HepG2 (cell line): ENCODE measurements at regions not wholly inside any gene's neighbourhood (a gene's known extent, or its start where the extent isn't known, plus 50 kb on each side); places are given as distances from the start of the nearest gene placed in this dataset.

Source experiments
- ARID3A ChIP-seq: IDR thresholded peaks from 2 replicates; pipeline ENCODE4 v1.6.1; 2012; ENCODE audit warnings: low read depth, low read length, improper control_type of control experiment
- CENPX ChIP-seq: sonication (generic); formaldehyde crosslinking; IDR thresholded peaks from 2 replicates; pipeline ENCODE4 v1.9.0; 2021; ENCODE audit warnings: mild to moderate bottlenecking, missing genetic modification reagents, moderate library complexity
- ESRRA ChIP-seq: sonication (generic); formaldehyde crosslinking; IDR thresholded peaks from 2 replicates; pipeline ENCODE4 v1.5.1; 2020; ENCODE audit warnings: mild to moderate bottlenecking, low read depth, missing genetic modification reagents
- RXRA ChIP-seq: sonication (generic); formaldehyde crosslinking; IDR thresholded peaks from 2 replicates; pipeline ENCODE4 v1.5.1; 2020; ENCODE audit warnings: missing genetic modification reagents
- SCMH1 ChIP-seq: sonication (generic); formaldehyde crosslinking; IDR thresholded peaks from 2 replicates; pipeline ENCODE4 v1.9.0; 2021; ENCODE audit warnings: missing genetic modification reagents, mild to moderate bottlenecking, borderline replicate concordance
- SETDB1 ChIP-seq: sonication (generic); formaldehyde crosslinking; IDR thresholded peaks from 2 replicates; pipeline ENCODE4 v1.5.1; 2020; ENCODE audit warnings: missing genetic modification reagents, mild to moderate bottlenecking, borderline replicate concordance
- THAP7 ChIP-seq: sonication (generic); formaldehyde crosslinking; IDR thresholded peaks from 2 replicates; pipeline ENCODE4 v1.8.1; 2023; ENCODE audit warnings: mild to moderate bottlenecking, missing genetic modification reagents
- THYN1 ChIP-seq: sonication (generic); formaldehyde crosslinking; IDR thresholded peaks from 2 replicates; pipeline ENCODE4 v1.8.1; 2023; ENCODE audit warnings: low read depth, mild to moderate bottlenecking, moderate library complexity, missing genetic modification reagents, borderline replicate concordance
- TMF1 ChIP-seq: sonication (generic); formaldehyde crosslinking; IDR thresholded peaks from 2 replicates; pipeline ENCODE4 v1.8.1; 2022; ENCODE audit warnings: low read depth, missing genetic modification reagents
- ZFP62 ChIP-seq: sonication (generic); formaldehyde crosslinking; IDR thresholded peaks from 2 replicates; pipeline ENCODE4 v1.4.0; 2020; ENCODE audit warnings: missing genetic modification reagents
- ZNF121 ChIP-seq: sonication (generic); formaldehyde crosslinking; IDR thresholded peaks from 2 replicates; pipeline ENCODE4 v1.5.0; 2020; ENCODE audit warnings: mild to moderate bottlenecking, missing genetic modification reagents
- ZNF180 ChIP-seq: sonication (generic); formaldehyde crosslinking; IDR thresholded peaks from 2 replicates; pipeline ENCODE4 v1.4.0; 2020; ENCODE audit warnings: low read depth, missing genetic modification reagents, borderline replicate concordance
- ZNF274 ChIP-seq: sonication (generic); formaldehyde crosslinking; IDR thresholded peaks from 2 replicates; pipeline ENCODE4 v1.5.1; 2020; ENCODE audit warnings: mild to moderate bottlenecking, missing genetic modification reagents
- ZNF317 ChIP-seq: sonication (generic); formaldehyde crosslinking; IDR thresholded peaks from 2 replicates; pipeline ENCODE4 v1.5.0; 2020; ENCODE audit warnings: mild to moderate bottlenecking, missing genetic modification reagents
- ZNF703 ChIP-seq: sonication (generic); formaldehyde crosslinking; IDR thresholded peaks from 2 replicates; pipeline ENCODE4 v1.5.1; 2020; ENCODE audit warnings: missing genetic modification reagents, mild to moderate bottlenecking, moderate library complexity, borderline replicate concordance
- ZNF704 ChIP-seq: sonication (generic); formaldehyde crosslinking; IDR thresholded peaks from 2 replicates; pipeline ENCODE4 v1.8.1; 2023; ENCODE audit warnings: mild to moderate bottlenecking, inconsistent platforms, moderate library complexity, missing genetic modification reagents, borderline replicate concordance
- TF ChIP-seq, protein P1 (sequence below): sonication (generic); formaldehyde crosslinking; conservative IDR thresholded peaks from 2 replicates; pipeline ENCODE4 v1.8.0; 2022; ENCODE audit warnings: missing genetic modification reagents
- TF ChIP-seq, protein P2 (sequence below): IDR thresholded peaks from 2 replicates; pipeline ENCODE4 v1.6.1; 2016; ENCODE audit warnings: low read depth, missing genetic modification reagents, missing compliant biosample characterization

DNA sequence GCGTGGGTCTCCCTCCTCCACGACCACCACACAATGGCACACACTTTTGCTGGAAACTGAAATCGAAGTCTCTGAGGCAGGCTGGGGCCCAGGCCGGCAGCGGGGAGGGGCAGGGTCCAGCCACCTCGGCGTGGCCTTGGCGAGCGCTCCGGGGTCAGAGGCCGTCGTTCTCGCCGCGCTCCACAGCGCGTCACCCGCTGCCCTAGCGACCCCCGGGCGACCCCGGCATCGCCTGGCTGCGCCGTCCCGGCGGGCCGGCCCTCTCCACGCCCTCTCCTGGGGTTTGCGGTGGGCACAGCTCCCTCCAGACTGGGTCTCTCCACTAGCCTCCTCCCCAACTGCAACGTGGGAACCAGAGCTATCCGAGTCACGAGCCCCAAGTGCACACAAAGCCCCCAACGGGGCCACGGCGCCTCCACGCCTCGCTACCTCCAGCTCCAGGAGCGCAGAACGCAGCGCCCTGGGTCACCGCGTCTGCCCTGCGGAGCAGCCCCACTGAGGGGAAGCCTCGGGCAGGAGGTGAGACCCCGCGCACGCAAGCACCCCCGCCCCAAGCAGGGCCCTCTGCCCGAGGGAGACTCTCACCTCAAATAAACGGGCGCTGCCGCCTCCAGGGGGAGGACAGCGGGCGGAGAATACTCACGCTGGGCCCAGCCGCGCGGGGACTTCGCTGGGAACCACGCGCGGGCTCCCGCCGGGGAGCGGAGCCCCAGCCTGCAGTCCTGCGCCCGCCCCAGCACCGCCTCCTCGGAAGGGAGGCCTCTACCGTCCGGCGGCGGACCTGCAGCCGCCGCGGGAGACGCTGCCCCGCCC, 134.0 kb upstream of the BARHL2 start (continued):
- no peak for TF ChIP-seq ARID3A
- no peak for TF ChIP-seq CENPX
- 0 out of 2 replicates have a peak, but pooled peaks have one; percentile 20 for TF ChIP-seq RXRA (CRISPR knock-in tag)
- no peak for TF ChIP-seq ZNF317 (CRISPR knock-in tag)
- no peak; the same call in 1 of the 2 replicates for TF ChIP-seq ZNF274 (CRISPR knock-in tag)
- no peak for TF ChIP-seq SETDB1 (CRISPR knock-in tag)
- TF ChIP-seq ZNF180, result no peak
- peak; percentile 14; the same call in 1 of the 2 replicates for TF ChIP-seq ZNF121 (CRISPR knock-in tag)
- TF ChIP-seq TMF1 (CRISPR knock-in tag), result no peak; the same call in 1 of the 2 replicates
- TF ChIP-seq ZFP62 (CRISPR knock-in tag), result no peak
- TF ChIP-seq, protein P1, sequence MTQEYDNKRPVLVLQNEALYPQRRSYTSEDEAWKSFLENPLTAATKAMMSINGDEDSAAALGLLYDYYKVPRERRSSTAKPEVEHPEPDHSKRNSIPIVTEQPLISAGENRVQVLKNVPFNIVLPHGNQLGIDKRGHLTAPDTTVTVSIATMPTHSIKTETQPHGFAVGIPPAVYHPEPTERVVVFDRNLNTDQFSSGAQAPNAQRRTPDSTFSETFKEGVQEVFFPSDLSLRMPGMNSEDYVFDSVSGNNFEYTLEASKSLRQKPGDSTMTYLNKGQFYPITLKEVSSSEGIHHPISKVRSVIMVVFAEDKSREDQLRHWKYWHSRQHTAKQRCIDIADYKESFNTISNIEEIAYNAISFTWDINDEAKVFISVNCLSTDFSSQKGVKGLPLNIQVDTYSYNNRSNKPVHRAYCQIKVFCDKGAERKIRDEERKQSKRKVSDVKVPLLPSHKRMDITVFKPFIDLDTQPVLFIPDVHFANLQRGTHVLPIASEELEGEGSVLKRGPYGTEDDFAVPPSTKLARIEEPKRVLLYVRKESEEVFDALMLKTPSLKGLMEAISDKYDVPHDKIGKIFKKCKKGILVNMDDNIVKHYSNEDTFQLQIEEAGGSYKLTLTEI (CRISPR knock-in tag), result no peak
- no peak for TF ChIP-seq THAP7
- no peak for TF ChIP-seq THYN1 (CRISPR knock-in tag)
- TF ChIP-seq SCMH1 (CRISPR knock-in tag), result no peak
- TF ChIP-seq ESRRA (CRISPR knock-in tag), result peak; percentile 58; the same call in 1 of the 2 replicates
- no peak for TF ChIP-seq ZNF703 (CRISPR knock-in tag)
- TF ChIP-seq ZNF704 (CRISPR knock-in tag), result peak; percentile 62
- TF ChIP-seq, protein P2, sequence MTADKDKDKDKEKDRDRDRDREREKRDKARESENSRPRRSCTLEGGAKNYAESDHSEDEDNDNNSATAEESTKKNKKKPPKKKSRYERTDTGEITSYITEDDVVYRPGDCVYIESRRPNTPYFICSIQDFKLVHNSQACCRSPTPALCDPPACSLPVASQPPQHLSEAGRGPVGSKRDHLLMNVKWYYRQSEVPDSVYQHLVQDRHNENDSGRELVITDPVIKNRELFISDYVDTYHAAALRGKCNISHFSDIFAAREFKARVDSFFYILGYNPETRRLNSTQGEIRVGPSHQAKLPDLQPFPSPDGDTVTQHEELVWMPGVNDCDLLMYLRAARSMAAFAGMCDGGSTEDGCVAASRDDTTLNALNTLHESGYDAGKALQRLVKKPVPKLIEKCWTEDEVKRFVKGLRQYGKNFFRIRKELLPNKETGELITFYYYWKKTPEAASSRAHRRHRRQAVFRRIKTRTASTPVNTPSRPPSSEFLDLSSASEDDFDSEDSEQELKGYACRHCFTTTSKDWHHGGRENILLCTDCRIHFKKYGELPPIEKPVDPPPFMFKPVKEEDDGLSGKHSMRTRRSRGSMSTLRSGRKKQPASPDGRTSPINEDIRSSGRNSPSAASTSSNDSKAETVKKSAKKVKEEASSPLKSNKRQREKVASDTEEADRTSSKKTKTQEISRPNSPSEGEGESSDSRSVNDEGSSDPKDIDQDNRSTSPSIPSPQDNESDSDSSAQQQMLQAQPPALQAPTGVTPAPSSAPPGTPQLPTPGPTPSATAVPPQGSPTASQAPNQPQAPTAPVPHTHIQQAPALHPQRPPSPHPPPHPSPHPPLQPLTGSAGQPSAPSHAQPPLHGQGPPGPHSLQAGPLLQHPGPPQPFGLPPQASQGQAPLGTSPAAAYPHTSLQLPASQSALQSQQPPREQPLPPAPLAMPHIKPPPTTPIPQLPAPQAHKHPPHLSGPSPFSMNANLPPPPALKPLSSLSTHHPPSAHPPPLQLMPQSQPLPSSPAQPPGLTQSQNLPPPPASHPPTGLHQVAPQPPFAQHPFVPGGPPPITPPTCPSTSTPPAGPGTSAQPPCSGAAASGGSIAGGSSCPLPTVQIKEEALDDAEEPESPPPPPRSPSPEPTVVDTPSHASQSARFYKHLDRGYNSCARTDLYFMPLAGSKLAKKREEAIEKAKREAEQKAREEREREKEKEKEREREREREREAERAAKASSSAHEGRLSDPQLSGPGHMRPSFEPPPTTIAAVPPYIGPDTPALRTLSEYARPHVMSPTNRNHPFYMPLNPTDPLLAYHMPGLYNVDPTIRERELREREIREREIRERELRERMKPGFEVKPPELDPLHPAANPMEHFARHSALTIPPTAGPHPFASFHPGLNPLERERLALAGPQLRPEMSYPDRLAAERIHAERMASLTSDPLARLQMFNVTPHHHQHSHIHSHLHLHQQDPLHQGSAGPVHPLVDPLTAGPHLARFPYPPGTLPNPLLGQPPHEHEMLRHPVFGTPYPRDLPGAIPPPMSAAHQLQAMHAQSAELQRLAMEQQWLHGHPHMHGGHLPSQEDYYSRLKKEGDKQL (CRISPR knock-in tag), result no peak
